ENCODE measurements at regions not wholly inside any gene's neighbourhood (a gene's known extent, or its start where the extent isn't known, plus 50 kb on each side); places are given as distances from the start of the nearest gene placed in this dataset.

DNA sequence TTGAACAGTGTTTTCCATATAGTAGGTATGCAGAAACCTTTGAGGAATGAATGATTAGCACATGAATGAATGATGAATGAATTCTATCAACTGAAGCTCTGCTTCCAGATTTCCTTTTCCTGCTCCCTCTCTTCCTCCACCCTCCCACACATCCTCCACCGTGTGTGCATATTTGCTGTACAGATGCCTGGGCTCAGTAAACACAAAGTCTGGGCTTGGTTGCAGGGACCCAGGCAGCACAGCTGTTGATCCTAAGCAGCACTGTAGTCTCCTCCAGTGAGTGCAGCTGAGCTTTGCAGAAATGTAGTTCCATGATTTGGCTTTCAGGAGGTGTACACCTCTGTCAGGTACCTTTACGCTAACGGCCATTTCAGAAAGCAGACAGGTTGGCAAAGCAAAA, 611.7 kb downstream of the NUF2 start:
- DNase-seq: peak in 1 of 2 donors; percentile 12
- no peak overlapping the region for H3K4me3 ChIP-seq
- no peaks in the 10 kb centered on the region for H3K27me3 ChIP-seq
- no peak overlapping the region for H3K27ac ChIP-seq
- TF ChIP-seq EP300 (IDR thresholded peaks at IDR 0.05) (no peak), POLR2A (IDR thresholded peaks at IDR 0.05) (no peak), POLR2AphosphoS5 (IDR thresholded peaks at IDR 0.05) (no peak)
- TF ChIP-seq, protein P1, sequence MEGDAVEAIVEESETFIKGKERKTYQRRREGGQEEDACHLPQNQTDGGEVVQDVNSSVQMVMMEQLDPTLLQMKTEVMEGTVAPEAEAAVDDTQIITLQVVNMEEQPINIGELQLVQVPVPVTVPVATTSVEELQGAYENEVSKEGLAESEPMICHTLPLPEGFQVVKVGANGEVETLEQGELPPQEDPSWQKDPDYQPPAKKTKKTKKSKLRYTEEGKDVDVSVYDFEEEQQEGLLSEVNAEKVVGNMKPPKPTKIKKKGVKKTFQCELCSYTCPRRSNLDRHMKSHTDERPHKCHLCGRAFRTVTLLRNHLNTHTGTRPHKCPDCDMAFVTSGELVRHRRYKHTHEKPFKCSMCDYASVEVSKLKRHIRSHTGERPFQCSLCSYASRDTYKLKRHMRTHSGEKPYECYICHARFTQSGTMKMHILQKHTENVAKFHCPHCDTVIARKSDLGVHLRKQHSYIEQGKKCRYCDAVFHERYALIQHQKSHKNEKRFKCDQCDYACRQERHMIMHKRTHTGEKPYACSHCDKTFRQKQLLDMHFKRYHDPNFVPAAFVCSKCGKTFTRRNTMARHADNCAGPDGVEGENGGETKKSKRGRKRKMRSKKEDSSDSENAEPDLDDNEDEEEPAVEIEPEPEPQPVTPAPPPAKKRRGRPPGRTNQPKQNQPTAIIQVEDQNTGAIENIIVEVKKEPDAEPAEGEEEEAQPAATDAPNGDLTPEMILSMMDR (IDR thresholded peaks at IDR 0.05): no peak
- WGBS, 5 donors: 37 to 53% (median 46%) methylated on average over 3 of the region's 3 CpGs
- no peaks in the 10 kb centered on the region for H3K9me3 ChIP-seq
- no peaks in the 10 kb centered on the region for H3K36me3 ChIP-seq
- H3K4me1 ChIP-seq: no peaks in the 10 kb centered on the region
- intact Hi-C loops (cut with DNase I; ENCODE audit: low total_unique reads): no loop called here

GRCh38 chr1:163935738-163936374, 614.1 kb downstream of the NUF2 start:
- Histone ChIP-seq H3K4me1 (no peaks in the 10 kb centered on the region), H3K9me3 (no peaks in the 10 kb centered on the region), H3K27me3 (no peaks in the 10 kb centered on the region), H3K4me3 (no peak overlapping the region), H3K36me3 (no peaks in the 10 kb centered on the region), H3K27ac (no peak overlapping the region)
- TF ChIP-seq, protein P1 (IDR thresholded peaks at IDR 0.05): no peak
- TF ChIP-seq POLR2AphosphoS5 (IDR thresholded peaks at IDR 0.05): no peak
- TF ChIP-seq POLR2A (IDR thresholded peaks at IDR 0.05): no peak
- TF ChIP-seq EP300 (IDR thresholded peaks at IDR 0.05): no peak
- 79 to 87% (median 82%) methylated on average over 3 of the region's 3 CpGs for WGBS, 5 donors
- DNase-seq: no peak
- intact Hi-C loops (cut with DNase I; ENCODE audit: low total_unique reads): no loop called here

DNA sequence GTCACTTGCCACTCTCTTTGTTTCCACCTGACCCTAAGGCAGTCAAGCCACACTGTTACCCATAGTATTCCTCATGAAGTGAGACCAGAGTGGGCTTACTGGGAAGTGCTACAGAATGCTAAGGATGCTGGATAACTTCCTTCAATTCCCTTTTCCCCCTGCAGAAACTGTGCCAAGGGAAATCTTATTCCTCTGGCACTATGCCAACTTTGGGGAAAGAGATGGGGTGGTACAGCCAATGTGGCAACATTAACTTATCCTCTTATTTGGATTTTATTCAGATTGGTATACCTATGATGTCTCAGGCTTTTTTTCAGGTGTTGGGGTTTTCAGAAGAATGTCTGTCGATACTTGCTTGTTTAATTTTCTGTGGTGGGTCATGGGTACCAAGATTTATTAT, 599.4 kb upstream of the PBX1 start:
- Histone ChIP-seq H3K4me1 (no peaks in the 10 kb centered on the region), H3K4me3 (no peak overlapping the region), H3K36me3 (no peaks in the 10 kb centered on the region), H3K27me3 (no peaks in the 10 kb centered on the region), H3K9me3 (peaks cover 7 to 50% (median 29%) of the 10 kb centered on the region in 4 donors), H3K27ac (no peak overlapping the region)
- TF ChIP-seq POLR2AphosphoS5 (IDR thresholded peaks at IDR 0.05) (no peak), EP300 (IDR thresholded peaks at IDR 0.05) (no peak), POLR2A (IDR thresholded peaks at IDR 0.05) (no peak)
- TF ChIP-seq, protein P1 (IDR thresholded peaks at IDR 0.05): no peak
- WGBS, 5 donors: 90 to 97% (median 95%) methylated on average over 1 of the region's 1 CpG
- intact Hi-C loops (cut with DNase I; ENCODE audit: low total_unique reads): no loop called here
- DNase-seq: no peak

GRCh38 chr1:163970151-163970550, 588.8 kb upstream of the PBX1 start:
- no peak for TF ChIP-seq EP300 (IDR thresholded peaks at IDR 0.05)
- no peak for TF ChIP-seq POLR2A (IDR thresholded peaks at IDR 0.05)
- TF ChIP-seq, protein P1 (IDR thresholded peaks at IDR 0.05): no peak
- TF ChIP-seq POLR2AphosphoS5 (IDR thresholded peaks at IDR 0.05): no peak
- no peak for DNase-seq
- Histone ChIP-seq H3K4me3 (no peak overlapping the region), H3K9me3 (peaks cover 0 to 4% (median 1%) of the 10 kb centered on the region in 4 donors), H3K36me3 (no peaks in the 10 kb centered on the region), H3K27ac (no peak overlapping the region), H3K4me1 (no peaks in the 10 kb centered on the region), H3K27me3 (no peaks in the 10 kb centered on the region)
- intact Hi-C loops (cut with DNase I; ENCODE audit: low total_unique reads): no loop called here
- WGBS, 5 donors: 67 to 76% (median 69%) methylated on average over 2 of the region's 2 CpGs
